NCI-H748 (cell line): ENCODE measurements at regions not wholly inside any gene's neighbourhood (a gene's known extent, or its start where the extent isn't known, plus 50 kb on each side); places are given as distances from the start of the nearest gene placed in this dataset.

ENCODE experiments used
- DNase-seq: peaks from one replicate; lab custom pipeline; 2025; ENCODE audit not compliant: unreplicated experiment; lab: John Stamatoyannopoulos, UW

- DNase-seq, result no peak
These were observed 50.7 kb upstream of the SPATA12 start for GRCh38 chr3:57009802-57010201.

GRCh38 chr3:57009367-57009766, 51.1 kb upstream of the SPATA12 start:
- DNase-seq, result no peak

GRCh38 chr3:57007521-57008460, 52.7 kb upstream of the SPATA12 start:
- DNase-seq, result no peak

GRCh38 chr3:57006949-57007419, 53.5 kb upstream of the SPATA12 start:
- DNase-seq, result no peak

GRCh38 chr3:57006179-57006657, 54.2 kb upstream of the SPATA12 start:
- peak; percentile 87 for DNase-seq

- no peak for DNase-seq
These were observed 56.2 kb upstream of the SPATA12 start for GRCh38 chr3:57004229-57004628.

GRCh38 chr3:57003676-57004075, 56.8 kb upstream of the SPATA12 start:
- DNase-seq, result no peak

GRCh38 chr3:57001356-57001755, 59.1 kb upstream of the SPATA12 start:
- no peak for DNase-seq

- no peak for DNase-seq
These were observed 60.5 kb upstream of the SPATA12 start for GRCh38 chr3:57000012-57000411.

- no peak for DNase-seq
These were observed 60.9 kb upstream of the SPATA12 start for GRCh38 chr3:56999547-56999946.

GRCh38 chr3:56998076-56998529, 62.4 kb upstream of the SPATA12 start:
- DNase-seq, result peak; percentile 55

- no peak for DNase-seq
These were observed 62.8 kb upstream of the SPATA12 start for GRCh38 chr3:56997675-56998074.

GRCh38 chr3:56997041-56997440, 63.4 kb upstream of the SPATA12 start:
- DNase-seq, result no peak

- no peak for DNase-seq
These were observed 66.1 kb upstream of the SPATA12 start for GRCh38 chr3:56994391-56994790.

- DNase-seq, result no peak
These were observed 69.8 kb upstream of the SPATA12 start for GRCh38 chr3:56990641-56991015.

- DNase-seq, result no peak
These were observed 70.4 kb upstream of the SPATA12 start for GRCh38 chr3:56989977-56990640.

- DNase-seq, result no peak
These were observed 71.1 kb upstream of the SPATA12 start for GRCh38 chr3:56989169-56989976.

- peak; percentile 72 for DNase-seq
These were observed 71.9 kb upstream of the SPATA12 start for GRCh38 chr3:56988458-56989168.

- no peak for DNase-seq
These were observed 73.1 kb upstream of the SPATA12 start for GRCh38 chr3:56987238-56987895.

- no peak for DNase-seq
These were observed 74.1 kb upstream of the SPATA12 start for GRCh38 chr3:56986347-56986746.
